Nephron progenitor cell (in vitro differentiated cells): ENCODE measurements at regions not wholly inside any gene's neighbourhood (a gene's known extent, or its start where the extent isn't known, plus 50 kb on each side); places are given as distances from the start of the nearest gene placed in this dataset.

ENCODE experiments used
- DNase-seq: peaks from one replicate; pipeline ENCODE4 v3.0.0; 2021
- H3K27ac Mint-ChIP-seq: 2 replicates; pipeline ENCODE4 v1.8.0; 2021; ENCODE audit warnings: mild to moderate bottlenecking, moderate library complexity, mixed read lengths
- H3K27me3 Mint-ChIP-seq: 2 replicates; pipeline ENCODE4 v1.8.0; 2021; ENCODE audit warnings: mild to moderate bottlenecking, low read depth, mixed read lengths; ENCODE audit not compliant: poor library complexity
- H3K36me3 Mint-ChIP-seq: 2 replicates; pipeline ENCODE4 v1.8.0; 2021; ENCODE audit warnings: low read depth, mixed read lengths
- H3K4me1 Mint-ChIP-seq: 2 replicates; pipeline ENCODE4 v1.8.0; 2021; ENCODE audit warnings: mixed read lengths
- H3K4me3 Mint-ChIP-seq: 2 replicates; pipeline ENCODE4 v1.8.0; 2021; ENCODE audit warnings: mild to moderate bottlenecking, moderate library complexity, mixed read lengths
- H3K9me3 Mint-ChIP-seq: 2 replicates; pipeline ENCODE4 v1.8.0; 2021; ENCODE audit warnings: mild to moderate bottlenecking, moderate library complexity, mixed read lengths
- CTCF ChIP-seq: fragments of 200-600 bp; sonication (generic); IDR thresholded peaks from 2 replicates; pipeline ENCODE4 v1.5.0; 2021; ENCODE audit warnings: antibody characterized with exemption

DNA sequence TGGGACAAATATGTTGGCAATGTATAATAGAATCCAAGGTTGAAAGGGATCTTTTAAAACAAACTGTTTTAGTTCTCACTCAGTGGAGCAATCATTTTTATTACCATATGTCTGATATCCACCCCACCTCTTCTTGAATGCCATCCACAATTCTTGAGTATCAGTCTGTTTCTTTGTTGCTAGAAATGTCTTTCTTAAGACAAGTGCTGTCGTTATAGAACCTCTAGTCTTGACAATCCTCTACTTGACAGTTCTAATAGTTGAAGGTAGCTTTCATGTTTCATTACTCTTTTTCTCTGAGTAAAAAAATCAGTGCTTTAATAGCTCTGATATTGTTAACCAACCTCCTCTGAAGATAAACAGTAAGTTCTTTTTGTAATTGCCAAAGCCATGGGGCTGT lies 737.9 kb downstream of the MECOM start:
- no peaks in the 10 kb centered on the region for H3K36me3 Mint-ChIP-seq
- peaks cover 2% of the 10 kb centered on the region for H3K9me3 Mint-ChIP-seq
- peaks cover 2% of the 10 kb centered on the region for H3K27me3 Mint-ChIP-seq
- H3K4me3 Mint-ChIP-seq: no peak overlapping the region
- H3K27ac Mint-ChIP-seq: no peak overlapping the region
- no peak for TF ChIP-seq CTCF
- DNase-seq: no peak
- H3K4me1 Mint-ChIP-seq: no peaks in the 10 kb centered on the region

DNA sequence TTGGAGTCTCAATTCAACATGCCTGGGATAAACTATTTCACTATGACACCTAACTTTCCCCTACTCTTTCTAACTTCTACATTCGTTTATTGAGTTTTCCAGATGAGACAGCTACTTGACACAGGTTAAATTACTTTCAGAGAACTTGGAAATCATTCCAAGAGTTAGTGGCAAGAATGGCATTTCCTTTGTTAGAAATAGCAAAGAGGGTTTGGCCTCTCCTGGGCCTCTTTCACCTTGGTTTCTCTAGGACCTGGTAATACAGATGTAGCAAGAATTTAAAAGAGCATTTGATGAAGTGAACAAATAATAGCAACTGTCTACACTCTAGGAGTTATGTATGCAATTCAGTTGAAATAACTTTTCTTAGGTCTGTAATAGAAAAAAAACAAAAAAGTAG lies 748.9 kb downstream of the MECOM start:
- no peak overlapping the region for H3K4me3 Mint-ChIP-seq
- H3K27me3 Mint-ChIP-seq: peaks cover 4% of the 10 kb centered on the region
- no peak for DNase-seq
- no peak overlapping the region for H3K27ac Mint-ChIP-seq
- H3K4me1 Mint-ChIP-seq: no peaks in the 10 kb centered on the region
- H3K9me3 Mint-ChIP-seq: no peaks in the 10 kb centered on the region
- TF ChIP-seq CTCF: no peak
- no peaks in the 10 kb centered on the region for H3K36me3 Mint-ChIP-seq

DNA sequence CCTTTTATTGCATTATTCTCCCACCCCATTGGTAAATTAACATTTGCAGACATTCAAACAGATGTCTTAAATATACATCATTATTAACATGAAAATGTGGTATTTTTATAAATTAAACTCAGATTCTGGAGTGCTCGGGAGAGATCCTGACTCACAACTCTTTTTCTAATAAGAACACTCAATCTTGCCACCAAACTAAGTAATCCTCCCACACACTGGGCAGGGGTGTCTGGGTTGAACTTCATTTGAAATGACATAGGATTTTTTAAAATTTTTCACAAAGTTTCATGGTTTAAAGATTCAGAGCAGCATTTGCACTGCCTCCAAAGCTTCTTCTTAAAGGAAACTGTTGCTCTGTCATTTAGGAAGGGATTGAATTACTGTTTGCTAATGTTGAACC lies 754.3 kb downstream of the MECOM start:
- Mint-ChIP-seq H3K9me3 (no peaks in the 10 kb centered on the region), H3K4me1 (no peaks in the 10 kb centered on the region), H3K36me3 (no peaks in the 10 kb centered on the region), H3K4me3 (no peak overlapping the region), H3K27me3 (peaks cover 7% of the 10 kb centered on the region), H3K27ac (no peak overlapping the region)
- no peak for DNase-seq
- TF ChIP-seq CTCF: no peak

DNA sequence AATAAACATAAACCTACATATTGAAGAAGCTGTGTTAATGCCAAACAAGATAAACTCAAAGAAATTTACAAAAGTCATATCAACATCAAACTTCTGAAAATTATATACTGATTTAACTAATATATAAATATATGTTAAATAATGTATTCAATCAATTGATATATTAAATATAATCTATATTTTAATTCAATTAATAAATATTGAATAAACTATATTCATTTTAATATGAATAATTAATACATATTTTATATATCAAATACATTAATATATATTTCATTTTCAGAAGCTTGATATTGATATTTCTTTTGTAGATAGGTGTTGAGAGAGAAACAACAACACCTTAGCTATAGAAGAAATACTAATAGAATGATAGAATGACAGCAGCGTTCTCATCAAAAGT lies 768.1 kb downstream of the MECOM start:
- H3K4me1 Mint-ChIP-seq: no peaks in the 10 kb centered on the region

GRCh38 chr3:168894214-168894613 lies 769.3 kb downstream of the MECOM start:
- Mint-ChIP-seq H3K36me3 (peaks cover 4% of the 10 kb centered on the region), H3K27ac (no peak overlapping the region), H3K4me1 (no peaks in the 10 kb centered on the region), H3K27me3 (peaks cover 2% of the 10 kb centered on the region), H3K4me3 (no peak overlapping the region), H3K9me3 (peaks cover 24% of the 10 kb centered on the region)
- no peak for TF ChIP-seq CTCF
- no peak for DNase-seq

More for the DNA sequence above, 768.1 kb downstream of the MECOM start:
- H3K9me3 Mint-ChIP-seq: peaks cover 24% of the 10 kb centered on the region
- H3K27ac Mint-ChIP-seq: no peak overlapping the region
- TF ChIP-seq CTCF: no peak
- no peak overlapping the region for H3K4me3 Mint-ChIP-seq
- peaks cover 4% of the 10 kb centered on the region for H3K36me3 Mint-ChIP-seq
- DNase-seq: no peak
- peaks cover 2% of the 10 kb centered on the region for H3K27me3 Mint-ChIP-seq

DNA sequence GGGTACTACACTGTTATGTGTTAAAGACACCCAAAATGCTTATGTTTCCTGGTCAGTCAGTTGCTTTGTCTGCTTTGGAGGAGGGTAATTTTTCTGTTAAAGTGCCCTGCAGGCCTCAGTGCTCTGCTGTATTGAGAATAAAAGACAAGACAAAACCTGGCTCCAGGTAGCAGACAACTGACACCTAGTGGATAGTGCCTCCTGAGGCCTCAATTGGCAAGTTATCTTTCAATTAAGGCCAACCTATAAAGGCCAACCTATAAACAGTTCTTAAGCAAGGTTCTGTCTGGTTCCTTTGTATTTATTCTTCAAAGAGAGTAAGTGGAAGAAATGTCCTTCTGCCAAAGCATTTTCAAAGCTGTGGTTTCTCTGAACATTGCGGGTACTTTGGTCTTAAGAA lies 773.8 kb downstream of the MECOM start:
- TF ChIP-seq CTCF: no peak
- Mint-ChIP-seq H3K27ac (no peak overlapping the region), H3K9me3 (peaks cover 9% of the 10 kb centered on the region), H3K4me1 (no peaks in the 10 kb centered on the region), H3K27me3 (peaks cover 5% of the 10 kb centered on the region), H3K36me3 (no peaks in the 10 kb centered on the region), H3K4me3 (no peak overlapping the region)
- no peak for DNase-seq
